Peyer's patch (tissue), 4 donors: ENCODE measurements at regions not wholly inside any gene's neighbourhood (a gene's known extent, or its start where the extent isn't known, plus 50 kb on each side); places are given as distances from the start of the nearest gene placed in this dataset.

Experiments
- CTCF ChIP-seq, 6 experiments: fragments of 450-650 bp in 4 of 6; fragments of 200-600 bp in 2 of 6; sonication (generic) in 1 of 6; IDR thresholded peaks; one replicate each; pipeline ENCODE4 v1.5.1; 2017 to 2019; ENCODE audit warnings: antibody characterized with exemption in 6 of 6, mild to moderate bottlenecking in 3 of 6, moderate library complexity in 1 of 6
- POLR2A ChIP-seq, 2 donors: fragments of 450-650 bp; IDR thresholded peaks; one replicate each; pipeline ENCODE4 v1.5.1; 2017; ENCODE audit warnings: antibody characterized with exemption in 2 of 2, mild to moderate bottlenecking in 2 of 2, moderate library complexity in 2 of 2

GRCh38 chr4:187124331-187124730, 400.7 kb upstream of the FAT1 start:
- no peak for TF ChIP-seq POLR2A (IDR thresholded peaks at IDR 0.05)
- no peak for TF ChIP-seq CTCF (IDR thresholded peaks at IDR 0.05)
